ENCODE measurements at regions not wholly inside any gene's neighbourhood (a gene's known extent, or its start where the extent isn't known, plus 50 kb on each side); places are given as distances from the start of the nearest gene placed in this dataset.

DNA sequence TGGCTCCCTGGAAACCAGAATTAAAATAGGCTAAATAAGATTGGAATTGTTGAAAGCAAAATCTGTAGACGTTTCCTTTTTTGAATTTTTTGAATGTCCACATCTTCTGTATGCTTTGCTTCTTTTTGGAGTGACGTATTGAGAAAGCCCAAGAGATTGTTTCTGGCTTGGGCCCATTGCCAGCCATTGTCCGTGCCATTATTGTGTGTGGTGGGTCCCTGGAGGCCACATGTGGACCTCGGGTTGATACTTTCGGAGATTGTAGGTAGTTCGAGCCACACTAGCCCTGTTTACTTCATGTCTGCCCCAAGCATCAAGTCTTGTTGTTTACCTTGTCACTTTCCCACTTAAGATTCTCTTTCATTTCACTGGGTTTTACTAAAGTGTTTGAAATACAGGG lies 106.0 kb downstream of the PALM2AKAP2 start:
- DNase-seq = no peak

DNA sequence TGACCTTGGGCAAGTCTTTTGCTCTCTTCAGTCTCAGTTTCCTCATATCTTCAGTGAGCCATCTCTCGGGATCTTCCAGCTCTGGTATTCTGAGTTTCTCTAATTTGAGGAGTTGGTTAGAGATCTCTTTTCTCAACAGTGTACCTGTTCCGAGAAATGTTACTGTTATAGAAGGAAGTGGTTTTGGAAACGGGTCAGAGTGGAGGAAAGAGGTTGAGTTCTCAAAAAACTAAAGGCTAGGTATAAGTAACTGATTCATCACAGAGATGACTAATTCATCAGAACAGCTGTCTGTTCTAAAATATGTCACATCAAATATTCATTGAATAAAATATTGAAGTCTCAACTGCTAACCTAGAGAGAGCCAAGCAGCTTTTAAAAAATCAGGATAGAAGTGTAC lies 106.6 kb downstream of the PALM2AKAP2 start:
- DNase-seq = no peak

DNA sequence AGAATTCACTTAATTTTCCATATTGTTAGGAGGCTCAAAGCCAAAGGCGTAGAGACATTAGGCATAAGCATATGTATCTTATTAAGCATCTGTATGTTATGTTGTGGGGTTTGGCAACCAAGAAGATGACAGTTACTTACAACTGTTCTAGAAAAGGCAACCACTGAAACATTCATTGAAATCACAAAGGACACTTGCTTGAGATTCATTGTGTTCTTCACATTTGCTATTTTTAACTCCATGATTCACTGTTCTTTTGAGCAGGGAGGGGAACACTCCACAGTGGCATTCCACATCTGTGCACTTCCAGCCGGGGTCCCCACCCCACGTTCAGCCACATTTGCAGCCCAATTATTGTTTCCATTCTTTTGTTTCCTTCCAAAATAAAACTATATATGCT lies 107.1 kb downstream of the PALM2AKAP2 start:
- DNase-seq = no peak

DNA sequence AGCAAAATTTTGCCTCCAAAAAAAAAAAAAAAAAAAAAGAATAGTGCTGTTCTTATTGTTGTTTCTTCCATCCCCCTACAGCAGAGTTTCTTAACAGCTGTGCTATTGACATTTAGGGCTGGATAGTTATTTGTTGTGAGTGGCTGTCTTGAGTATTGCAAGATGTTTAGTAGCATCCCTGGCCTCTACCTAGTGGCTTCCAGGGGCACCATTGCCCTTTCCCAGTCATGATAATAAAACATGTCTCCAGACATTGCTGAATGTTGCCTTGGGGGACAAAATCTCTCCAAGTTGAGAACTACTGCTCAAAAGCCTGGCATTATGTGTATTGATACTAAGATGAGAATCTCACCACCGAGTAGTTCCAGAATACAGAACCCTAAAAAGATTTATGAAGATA lies 108.7 kb downstream of the PALM2AKAP2 start:
- DNase-seq = no peak

DNA sequence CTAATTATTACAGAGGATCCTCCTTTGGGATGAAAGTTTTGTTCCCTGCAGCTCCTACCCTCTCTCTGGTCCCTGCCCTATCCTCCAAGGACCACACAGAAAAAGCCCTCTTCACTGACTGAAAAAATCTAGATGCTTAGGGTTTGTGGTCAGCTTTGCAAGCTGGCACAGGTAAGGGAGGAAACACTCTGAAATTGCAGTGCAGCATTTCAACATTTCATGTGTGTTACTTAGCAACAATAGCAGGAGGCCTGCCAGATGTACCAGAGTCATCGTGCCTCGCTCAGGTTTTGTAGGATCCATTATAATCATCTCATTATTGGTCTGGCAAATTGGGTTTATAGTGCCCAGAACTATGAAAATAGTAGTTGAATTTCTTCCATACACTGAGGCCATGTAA lies 109.5 kb downstream of the PALM2AKAP2 start:
- DNase-seq = no peak

DNA sequence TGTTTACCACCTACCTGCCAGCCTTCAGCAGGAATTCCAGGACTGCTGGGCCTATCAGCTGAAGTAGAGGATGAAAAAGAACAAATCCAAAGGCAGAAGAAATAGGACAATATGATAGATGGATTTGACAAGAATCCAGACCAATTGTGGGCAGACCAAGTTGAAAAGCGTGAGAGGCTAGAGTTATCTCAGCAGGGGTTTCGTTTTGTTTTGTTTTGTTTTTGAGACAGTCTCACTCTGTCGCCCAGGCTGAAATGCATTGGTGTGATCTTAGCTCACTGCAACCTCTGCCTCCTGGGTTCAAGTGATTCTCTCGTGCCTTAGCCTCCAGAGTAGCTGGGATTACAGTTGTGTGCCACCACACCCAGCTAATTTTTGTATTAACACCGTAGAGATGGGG lies 113.2 kb downstream of the PALM2AKAP2 start:
- DNase-seq = no peak

DNA sequence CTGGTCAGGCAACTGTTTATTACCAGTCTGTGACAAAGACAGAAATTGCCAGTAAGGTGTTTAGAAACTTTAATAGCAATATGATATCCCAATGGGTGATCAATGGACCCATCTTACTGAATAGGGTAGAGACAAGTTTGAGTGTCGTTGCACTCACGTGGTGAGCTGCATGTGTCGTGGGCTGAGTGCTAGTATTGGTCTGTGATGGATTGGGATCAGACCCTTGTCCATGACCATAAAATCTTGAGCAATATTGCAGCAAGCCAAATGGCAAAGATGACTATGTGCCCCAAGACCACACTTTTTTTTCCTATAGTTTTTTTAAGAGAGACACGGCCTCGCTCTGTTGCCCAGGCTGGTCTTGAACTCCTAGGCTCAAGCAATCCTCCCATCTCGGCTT lies 114.5 kb downstream of the PALM2AKAP2 start:
- DNase-seq = no peak

DNA sequence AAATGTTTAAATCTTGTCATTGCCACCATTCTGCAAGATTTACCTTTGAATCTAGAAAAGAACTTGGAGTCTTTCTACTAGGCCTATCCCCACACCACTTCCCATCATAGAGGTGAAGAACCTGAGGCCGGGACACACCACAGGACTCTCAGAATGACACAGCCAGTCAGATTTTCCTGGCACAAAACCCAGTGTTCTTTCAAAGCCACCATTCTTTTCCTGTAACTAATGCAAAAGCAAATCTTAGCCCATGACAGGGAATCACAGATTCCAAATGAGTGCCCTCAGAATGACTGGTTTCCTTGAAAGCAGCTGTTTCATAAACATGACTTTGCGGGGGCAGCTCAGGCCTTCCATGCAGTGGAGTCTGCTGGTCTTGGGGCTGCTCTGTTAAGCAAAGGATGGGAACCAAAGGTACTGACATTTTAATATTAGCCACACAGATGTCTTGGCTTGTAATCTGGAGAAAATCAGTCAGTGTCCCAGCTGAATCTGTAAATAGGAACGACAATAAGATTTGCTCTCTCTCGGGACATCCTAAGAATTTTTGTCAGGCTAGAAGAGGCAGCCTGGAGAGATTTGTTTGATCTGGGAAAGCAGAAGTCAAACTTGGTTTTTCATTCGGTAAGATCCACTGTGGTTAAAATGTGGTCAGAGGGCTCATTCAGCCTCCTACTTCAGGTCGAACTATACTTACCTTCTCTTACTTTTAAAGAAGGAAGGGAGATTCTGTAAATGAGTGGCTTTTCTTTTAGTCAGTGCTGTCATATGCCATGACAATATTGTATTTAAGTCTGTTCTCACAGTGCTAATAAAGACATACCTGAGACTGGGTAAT lies 115.1 kb downstream of the PALM2AKAP2 start:
- DNase-seq = no peak

DNA sequence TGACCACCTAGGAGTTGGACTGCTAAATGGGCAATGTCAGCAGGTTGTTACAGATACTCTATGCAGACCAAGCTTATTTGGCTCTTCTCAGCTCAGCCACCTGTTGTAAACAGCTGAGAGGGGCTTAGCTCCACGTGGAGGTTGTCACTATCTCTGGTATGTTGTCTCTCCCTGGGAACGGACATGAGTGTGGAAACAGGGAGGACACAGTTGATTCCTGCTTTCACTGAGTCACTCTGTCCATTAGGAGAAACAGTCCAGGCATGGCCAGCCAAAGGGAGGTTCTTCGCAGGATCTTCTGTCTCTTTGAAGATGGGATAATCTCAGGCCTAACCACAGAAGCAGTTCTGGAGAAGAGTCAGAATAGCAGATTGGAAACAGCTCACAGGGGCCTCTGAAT lies 121.2 kb downstream of the PALM2AKAP2 start:
- DNase-seq = no peak

DNA sequence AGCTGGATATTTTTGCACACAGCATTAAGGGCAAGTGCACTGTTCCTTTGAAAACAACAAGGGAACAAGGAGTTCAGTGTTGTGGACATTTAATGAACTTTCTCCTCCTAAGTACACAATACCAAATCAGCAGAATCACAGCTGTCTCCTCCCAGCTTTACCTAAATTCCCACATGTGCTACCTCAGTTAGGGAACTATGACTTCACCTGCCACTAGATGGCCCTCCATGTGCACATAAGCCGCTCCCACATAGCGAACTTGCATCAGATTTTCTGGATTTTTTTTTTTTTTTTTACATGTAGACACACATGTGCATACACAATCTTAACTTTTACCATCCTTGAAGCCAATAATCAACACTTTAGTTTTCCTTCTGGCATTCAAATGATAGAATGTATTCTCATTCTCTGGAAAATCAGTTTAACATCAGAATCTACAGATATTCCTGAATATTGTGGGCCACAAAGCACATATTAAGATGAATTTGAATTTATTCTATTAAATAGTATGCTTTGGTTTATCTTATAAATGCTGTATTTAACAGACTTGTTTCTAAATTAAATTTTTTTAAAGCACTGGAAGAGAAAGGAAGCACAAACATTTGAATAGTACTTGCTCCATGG lies 123.6 kb downstream of the PALM2AKAP2 start:
- no peak for DNase-seq

DNA sequence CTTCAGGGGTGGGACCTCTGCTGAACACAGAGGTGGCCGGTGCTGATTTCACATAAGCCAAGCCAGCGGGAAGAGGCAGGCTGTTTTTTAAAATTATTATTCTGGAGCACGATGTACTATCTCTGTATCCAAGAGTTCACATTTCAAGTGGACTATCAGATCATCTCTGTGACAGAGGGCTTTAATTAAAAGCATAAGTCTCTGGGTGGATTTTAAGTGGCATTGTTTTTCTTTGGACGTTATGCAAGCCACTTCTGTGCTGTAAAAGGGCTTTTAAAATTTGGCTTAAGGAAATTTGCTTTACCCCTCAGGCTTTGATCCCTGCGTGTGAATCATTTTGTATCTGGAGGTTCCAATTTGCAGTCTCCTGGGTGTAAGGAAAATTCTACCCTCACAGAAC lies 124.7 kb downstream of the PALM2AKAP2 start:
- no peak for DNase-seq

DNA sequence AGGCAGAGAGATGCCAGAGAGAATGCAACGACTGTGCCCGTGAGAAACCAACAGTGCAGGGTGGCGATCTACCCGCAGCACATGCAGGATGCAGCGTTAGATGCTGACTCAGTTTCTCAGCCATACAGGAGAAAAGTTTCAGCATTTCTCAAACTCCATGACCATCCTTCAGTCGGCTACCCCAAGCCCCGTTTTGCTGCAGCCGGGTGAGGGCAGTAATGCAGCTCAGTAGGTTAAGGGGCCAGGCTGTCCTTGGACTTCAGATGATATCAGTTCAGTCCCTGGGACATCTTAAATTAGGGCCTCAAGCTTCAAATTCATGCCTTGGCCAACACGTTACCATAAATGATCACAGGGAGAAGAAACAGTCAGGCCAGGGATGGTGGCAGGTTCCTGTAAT lies 125.5 kb downstream of the PALM2AKAP2 start:
- no peak for DNase-seq

DNA sequence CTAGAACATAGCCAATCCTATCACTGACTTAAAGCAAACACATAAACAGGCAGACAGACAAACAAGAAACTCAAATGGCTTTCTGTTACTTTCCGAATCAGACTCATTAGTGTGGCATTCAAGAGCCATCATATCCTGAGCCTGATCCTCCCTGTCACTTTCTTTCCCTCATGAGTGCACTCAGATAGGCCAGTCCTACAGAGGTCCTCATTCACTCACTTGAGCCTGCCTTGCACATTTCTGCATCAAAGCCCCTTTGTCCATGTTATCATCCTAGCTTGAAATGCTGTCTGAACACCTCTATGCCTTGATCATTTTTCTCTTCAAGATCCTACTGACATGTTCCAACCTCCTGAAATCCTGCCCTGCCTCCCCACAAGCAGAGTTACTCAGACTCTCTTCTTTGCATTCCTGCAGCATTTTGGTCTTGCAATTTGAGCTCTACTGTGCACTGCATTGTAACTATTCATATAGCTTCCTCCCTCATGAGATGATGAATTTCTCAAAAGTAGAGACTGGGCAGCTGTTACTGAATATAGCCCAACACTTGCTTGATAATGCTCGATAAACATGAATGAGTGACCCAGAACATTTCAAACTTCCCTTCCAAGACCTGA lies 126.9 kb downstream of the PALM2AKAP2 start:
- no peak for DNase-seq

DNA sequence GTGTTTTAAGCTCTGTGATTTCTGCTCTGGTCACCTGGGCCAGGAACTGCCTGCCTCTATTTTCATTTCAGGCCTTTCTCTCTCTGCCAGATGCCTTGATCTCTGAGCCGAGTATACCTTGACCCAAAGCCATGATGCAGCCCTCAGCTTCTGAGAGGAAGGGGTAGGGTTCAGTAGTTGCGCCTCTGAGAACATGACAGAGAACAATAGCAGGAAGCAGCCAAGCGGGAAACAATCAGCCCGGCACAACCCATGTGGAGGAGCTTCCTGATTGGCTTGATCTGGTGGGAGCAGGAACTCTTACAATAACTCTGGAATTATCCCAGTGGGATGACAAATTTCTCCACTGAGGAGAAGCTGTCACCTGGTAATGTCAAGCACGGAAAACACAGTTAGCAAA lies 127.4 kb downstream of the PALM2AKAP2 start:
- no peak for DNase-seq

DNA sequence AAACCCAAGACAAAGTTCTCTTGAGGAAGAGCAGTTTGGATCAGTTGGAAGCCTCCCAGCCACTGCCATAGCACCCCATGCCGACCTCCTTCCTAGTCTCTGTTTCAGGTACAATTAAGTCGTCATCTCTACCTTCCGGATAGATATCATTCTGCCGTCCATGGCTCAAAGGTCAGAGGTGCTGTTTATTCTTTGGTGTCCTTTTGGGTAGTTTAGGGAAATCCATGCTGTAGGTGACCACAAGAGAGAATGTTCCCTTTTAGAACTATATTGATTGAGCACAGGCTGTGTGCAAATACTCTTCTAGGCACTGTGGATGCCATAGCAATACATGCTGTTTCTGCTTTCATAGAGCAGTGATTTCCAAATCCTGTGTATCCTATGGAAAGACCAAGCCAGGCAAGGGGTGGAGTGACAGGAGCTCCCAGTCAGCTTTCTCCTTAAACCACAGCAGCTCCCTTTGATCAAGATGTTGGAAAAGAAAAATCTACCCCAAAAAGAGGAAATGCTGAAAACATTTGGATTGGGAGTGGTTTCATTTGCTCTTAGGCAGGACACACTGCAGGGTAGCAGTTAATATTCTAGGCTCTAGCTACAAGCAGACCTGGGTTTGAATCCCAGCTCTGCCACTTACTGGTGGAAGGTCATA lies 127.9 kb downstream of the PALM2AKAP2 start:
- no peak for DNase-seq

DNA sequence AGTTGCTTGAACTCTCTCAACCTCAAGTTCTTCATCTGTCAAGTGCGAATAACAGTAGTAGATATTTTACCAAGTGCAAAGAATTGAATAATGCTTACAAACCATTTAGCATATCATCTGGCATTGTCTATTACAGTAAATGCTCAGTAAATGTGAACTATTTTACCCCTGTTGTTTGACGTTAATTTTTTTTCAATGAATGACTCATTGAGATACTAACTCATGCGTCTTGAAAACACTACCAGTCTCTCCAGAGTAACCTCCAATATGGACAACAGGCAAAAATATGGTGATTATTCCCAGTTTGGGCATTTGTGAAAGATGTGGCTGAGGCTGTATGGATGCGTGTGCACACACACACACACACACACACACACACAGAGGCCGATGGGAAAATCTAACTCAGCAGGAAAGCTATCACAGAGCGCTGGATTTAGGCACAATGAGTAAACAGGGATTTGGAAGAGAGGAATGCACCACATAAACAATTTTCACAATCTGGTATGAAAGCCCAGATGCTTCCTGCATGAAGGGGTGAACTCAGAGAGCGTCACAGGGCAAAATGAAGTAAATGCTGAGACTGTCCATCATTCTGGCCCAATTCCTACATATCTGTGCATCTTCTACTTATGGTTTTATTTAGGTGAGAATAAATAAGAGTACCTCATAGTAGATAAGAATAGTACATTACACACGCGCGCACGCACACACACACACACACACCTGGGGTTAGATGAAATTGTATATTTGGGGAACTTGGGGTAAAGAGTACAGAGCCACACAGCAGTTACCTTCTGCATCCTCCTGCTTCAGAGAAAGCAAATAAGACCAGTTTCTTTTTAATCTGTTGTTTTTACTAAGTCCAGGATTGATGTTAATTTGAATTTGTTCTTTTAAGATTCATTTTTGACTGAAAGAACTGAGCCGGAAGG lies 128.7 kb downstream of the PALM2AKAP2 start:
- DNase-seq = no peak

DNA sequence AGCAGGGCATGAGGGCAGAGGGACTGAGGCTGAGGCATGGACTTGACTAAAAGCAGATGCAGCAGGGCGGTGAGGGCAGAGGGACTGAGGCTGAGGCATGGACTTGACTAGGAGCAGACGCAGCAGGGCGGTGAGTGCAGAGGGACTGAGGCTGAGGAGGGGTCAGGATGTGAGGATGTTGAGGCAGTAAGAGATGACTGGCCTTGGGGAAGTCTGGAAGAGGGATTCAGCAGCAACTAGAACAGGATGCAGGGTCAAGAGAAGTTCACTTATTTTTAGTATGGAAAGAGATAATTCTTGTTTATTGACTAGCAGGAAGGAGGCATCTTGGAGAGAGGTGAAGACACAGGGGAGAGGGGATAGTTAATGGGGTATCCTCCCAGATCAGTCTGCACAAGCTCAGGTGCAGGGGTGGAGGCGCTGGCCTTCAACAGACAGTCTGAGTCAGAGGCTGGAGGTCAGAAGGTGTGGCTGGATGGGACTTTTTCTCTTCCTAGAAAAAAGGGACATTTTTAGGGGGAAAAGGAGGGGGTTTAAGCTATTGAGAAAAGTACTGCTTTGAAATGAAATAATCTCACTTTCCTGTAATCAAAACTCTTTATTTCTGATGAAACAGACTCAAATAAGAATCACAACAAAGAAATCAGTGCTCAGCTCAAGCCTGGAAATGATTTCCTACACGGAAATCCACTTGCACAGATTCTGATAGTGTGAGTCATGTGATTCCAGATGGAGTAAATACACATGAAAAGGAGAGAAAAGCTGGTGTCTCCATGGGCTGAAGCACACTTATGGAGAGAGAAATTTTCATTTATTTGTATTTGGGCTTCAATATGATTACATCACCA lies 130.9 kb downstream of the PALM2AKAP2 start:
- no peak for DNase-seq

DNA sequence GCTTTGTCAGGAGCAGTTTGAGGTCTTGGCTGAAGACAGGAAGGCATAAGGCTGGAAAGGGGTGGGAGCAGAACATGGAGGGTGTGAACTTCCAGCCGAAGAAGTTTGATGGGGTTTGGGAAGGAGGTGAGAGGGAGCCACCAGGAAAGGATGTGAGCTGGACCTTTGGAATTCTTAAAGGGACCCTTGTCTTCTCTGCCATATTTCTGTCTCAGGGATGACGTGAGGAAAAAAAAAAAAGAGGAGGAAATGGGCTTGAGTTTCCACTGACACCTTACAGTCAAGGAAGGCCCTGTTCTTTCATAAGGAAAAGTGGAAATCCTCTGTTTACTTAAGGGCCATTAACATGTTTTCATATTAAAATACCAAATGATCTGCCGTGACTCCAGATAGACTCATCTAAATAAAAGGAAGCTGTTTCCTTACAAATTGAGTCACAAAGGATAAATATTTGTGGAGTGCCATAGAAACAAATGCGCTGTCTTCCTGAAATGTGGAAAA lies 132.1 kb downstream of the PALM2AKAP2 start:
- DNase-seq = no peak

DNA sequence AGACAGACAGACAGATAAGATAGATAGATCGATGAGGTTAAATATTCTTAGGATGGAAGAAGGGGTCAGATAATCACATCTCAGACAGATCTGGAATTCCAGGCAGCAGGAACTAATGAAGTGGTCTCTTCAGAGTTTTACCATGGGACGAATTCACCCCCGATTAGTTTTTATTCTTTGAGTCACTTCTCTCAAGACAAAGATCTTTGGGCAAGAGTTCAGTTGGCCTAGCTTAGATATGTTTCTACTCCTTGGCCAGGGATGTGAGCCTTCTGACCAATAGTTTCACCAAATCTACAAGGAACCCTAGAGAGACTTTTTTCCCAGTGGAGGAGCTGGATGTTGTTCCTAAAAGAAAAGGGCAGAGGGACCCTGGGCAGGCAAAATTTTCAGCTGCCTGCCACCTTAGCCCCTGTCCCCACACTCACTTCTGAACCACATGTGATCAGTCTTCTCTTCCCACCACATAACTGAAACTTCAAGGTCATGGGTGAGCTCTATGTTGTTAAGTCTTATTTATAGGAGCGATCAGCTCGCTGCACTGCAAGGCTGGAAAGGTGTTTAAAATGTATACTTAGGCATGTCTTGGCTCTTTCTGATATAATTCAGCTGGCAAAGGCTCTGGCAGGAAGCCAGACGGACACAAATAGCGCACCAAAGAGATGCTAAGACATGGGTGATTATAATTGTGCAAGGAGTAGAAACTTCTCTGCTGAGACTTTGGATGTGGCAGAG lies 132.9 kb downstream of the PALM2AKAP2 start:
- no peak for DNase-seq

DNA sequence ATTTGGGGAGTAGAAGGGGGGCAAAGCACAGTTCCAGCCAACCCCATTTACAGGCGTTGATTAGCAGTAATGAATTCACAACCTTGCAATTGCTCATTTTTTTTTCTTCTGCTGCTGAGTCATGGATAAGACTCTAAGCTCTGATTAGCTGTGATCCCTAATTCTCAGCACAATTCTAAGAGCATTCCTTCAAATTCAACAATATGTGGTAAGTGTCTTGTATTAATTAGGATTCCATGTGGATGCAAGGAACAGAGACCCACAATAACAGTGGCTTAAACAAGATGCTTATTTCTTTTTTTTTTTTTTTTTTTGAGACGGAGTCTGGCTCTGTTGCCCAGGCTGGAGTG lies 133.4 kb downstream of the PALM2AKAP2 start:
- no peak for DNase-seq
